Neural progenitor cell (in vitro differentiated cells): ENCODE measurements at regions not wholly inside any gene's neighbourhood (a gene's known extent, or its start where the extent isn't known, plus 50 kb on each side); places are given as distances from the start of the nearest gene placed in this dataset.

Source experiments
- CTCF ChIP-seq: fragments of 200-600 bp; sonication (generic); IDR thresholded peaks from 2 replicates; pipeline ENCODE4 v1.5.1; 2017; ENCODE audit warnings: antibody characterized with exemption, mild to moderate bottlenecking
- EZH2phosphoT487 ChIP-seq: fragments of 200-600 bp; sonication (generic); IDR thresholded peaks from 2 replicates; pipeline ENCODE4 v1.6.1; 2017; ENCODE audit warnings: antibody characterized with exemption

- no peak for TF ChIP-seq EZH2phosphoT487
- no peak for TF ChIP-seq CTCF
Observed at GRCh38 chr1:239209591-239209990, 176.8 kb upstream of the CHRM3 start.
